ENCODE measurements at regions not wholly inside any gene's neighbourhood (a gene's known extent, or its start where the extent isn't known, plus 50 kb on each side); places are given as distances from the start of the nearest gene placed in this dataset.

GRCh38 chr13:106010836-106011235 is 524.6 kb downstream of the EFNB2 start:
- no peak for TF ChIP-seq POLR2A (IDR thresholded peaks at IDR 0.05)
- no peak for TF ChIP-seq CTCF (IDR thresholded peaks at IDR 0.05)
- H3K27me3 ChIP-seq, result no peaks in the 10 kb centered on the region
- no peak overlapping the region for H3K27ac ChIP-seq
- no peaks in the 10 kb centered on the region for H3K4me1 ChIP-seq
- no peak for DNase-seq
- no peaks in the 10 kb centered on the region for H3K9me3 ChIP-seq
- H3K36me3 ChIP-seq, result no peaks in the 10 kb centered on the region
- intact Hi-C loops (cut with DNase I; ENCODE audit: low total_unique reads), result no loop called here
- no peak overlapping the region for H3K4me3 ChIP-seq

- DNase-seq, result no peak
- H3K9me3 ChIP-seq, result no peaks in the 10 kb centered on the region
- H3K27me3 ChIP-seq, result no peaks in the 10 kb centered on the region
- no peak overlapping the region for H3K27ac ChIP-seq
- H3K4me1 ChIP-seq, result no peaks in the 10 kb centered on the region
- H3K4me3 ChIP-seq, result no peak overlapping the region
- TF ChIP-seq POLR2A (IDR thresholded peaks at IDR 0.05) (no peak), CTCF (IDR thresholded peaks at IDR 0.05) (no peak)
- H3K36me3 ChIP-seq, result no peaks in the 10 kb centered on the region
- intact Hi-C loops (cut with DNase I; ENCODE audit: low total_unique reads), result no loop called here
Observed at GRCh38 chr13:106008540-106008939, 526.9 kb downstream of the EFNB2 start.

GRCh38 chr13:106007156-106007555 is 528.3 kb downstream of the EFNB2 start:
- no peaks in the 10 kb centered on the region for H3K4me1 ChIP-seq
- no peaks in the 10 kb centered on the region for H3K9me3 ChIP-seq
- H3K36me3 ChIP-seq, result no peaks in the 10 kb centered on the region
- intact Hi-C loops (cut with DNase I; ENCODE audit: low total_unique reads), result no loop called here
- H3K27me3 ChIP-seq, result no peaks in the 10 kb centered on the region
- no peak for TF ChIP-seq CTCF (IDR thresholded peaks at IDR 0.05)
- no peak for TF ChIP-seq POLR2A (IDR thresholded peaks at IDR 0.05)
- H3K27ac ChIP-seq, result no peak overlapping the region
- H3K4me3 ChIP-seq, result no peak overlapping the region
- DNase-seq, result no peak

GRCh38 chr13:106003651-106004050 is 531.8 kb downstream of the EFNB2 start:
- no peaks in the 10 kb centered on the region for H3K4me1 ChIP-seq

GRCh38 chr13:106001443-106001842 is 534.0 kb downstream of the EFNB2 start:
- TF ChIP-seq CTCF (IDR thresholded peaks at IDR 0.05), result no peak
- TF ChIP-seq POLR2A (IDR thresholded peaks at IDR 0.05), result no peak
- no peak for DNase-seq
- H3K27me3 ChIP-seq, result no peaks in the 10 kb centered on the region
- H3K4me1 ChIP-seq, result no peaks in the 10 kb centered on the region
- H3K36me3 ChIP-seq, result no peaks in the 10 kb centered on the region
- no peak overlapping the region for H3K27ac ChIP-seq
- intact Hi-C loops (cut with DNase I; ENCODE audit: low total_unique reads), result no loop called here
- H3K9me3 ChIP-seq, result no peaks in the 10 kb centered on the region
- no peak overlapping the region for H3K4me3 ChIP-seq

More at GRCh38 chr13:106003651-106004050, 531.8 kb downstream of the EFNB2 start:
- intact Hi-C loops (cut with DNase I; ENCODE audit: low total_unique reads), result no loop called here
- no peaks in the 10 kb centered on the region for H3K36me3 ChIP-seq
- no peaks in the 10 kb centered on the region for H3K27me3 ChIP-seq
- H3K4me3 ChIP-seq, result no peak overlapping the region
- no peaks in the 10 kb centered on the region for H3K9me3 ChIP-seq
- no peak for TF ChIP-seq POLR2A (IDR thresholded peaks at IDR 0.05)
- TF ChIP-seq CTCF (IDR thresholded peaks at IDR 0.05), result no peak
- H3K27ac ChIP-seq, result no peak overlapping the region
- no peak for DNase-seq
